GM23338 (cell line): ENCODE measurements at regions not wholly inside any gene's neighbourhood (a gene's known extent, or its start where the extent isn't known, plus 50 kb on each side); places are given as distances from the start of the nearest gene placed in this dataset.

Experiments used
- ATAC-seq: fragments of 200-7000 bp; cut with Tn5 transposase; 3 replicates; pipeline ENCODE4 v1.9.1; 2020
- DNase-seq: peaks from one replicate; pipeline ENCODE4 v3.0.0-alpha.2; 2015; ENCODE audit warnings: low spot score
- H2AFZ ChIP-seq: fragments of 200-600 bp; sonication (generic); 2 replicates; pipeline ENCODE4 v1.8.0; 2016; ENCODE audit warnings: antibody characterized with exemption, mild to moderate bottlenecking, moderate library complexity
- H3F3A ChIP-seq: fragments of 200-600 bp; sonication (generic); replicated peaks from 2 replicates; pipeline ENCODE4 v1.8.0; 2017; ENCODE audit warnings: antibody characterized with exemption, mixed run types, low read depth
- H3K27ac ChIP-seq: fragments of 200-600 bp; sonication (generic); 2 replicates; pipeline ENCODE4 v1.6.1; 2016; ENCODE audit warnings: low read depth
- H3K27me3 ChIP-seq: fragments of 200-600 bp; sonication (generic); 2 replicates; pipeline ENCODE4 v1.8.0; 2016; ENCODE audit warnings: mild to moderate bottlenecking, mixed run types, moderate library complexity; ENCODE audit not compliant: insufficient read depth
- H3K36me3 ChIP-seq: fragments of 200-600 bp; sonication (generic); 2 replicates; pipeline ENCODE4 v1.8.0; 2016; ENCODE audit warnings: mild to moderate bottlenecking; ENCODE audit not compliant: insufficient read depth
- H3K4me1 ChIP-seq: fragments of 200-600 bp; sonication (generic); 2 replicates; pipeline ENCODE4 v1.8.0; 2016; ENCODE audit warnings: mild to moderate bottlenecking, moderate library complexity; ENCODE audit not compliant: insufficient read depth
- H3K4me2 ChIP-seq: fragments of 200-600 bp; sonication (generic); 2 replicates; pipeline ENCODE4 v1.7.1; 2017; ENCODE audit warnings: mixed run types
- H3K4me3 ChIP-seq: fragments of 200-600 bp; sonication (generic); 2 replicates; pipeline ENCODE4 v1.6.1; 2016; ENCODE audit warnings: mixed run types
- H3K79me2 ChIP-seq: fragments of 200-600 bp; sonication (generic); replicated peaks from 2 replicates; pipeline ENCODE4 v1.8.0; 2017; ENCODE audit warnings: mild to moderate bottlenecking; ENCODE audit not compliant: insufficient read depth
- H3K9me2 ChIP-seq: fragments of 200-600 bp; sonication (generic); 2 replicates; pipeline ENCODE4 v1.8.0; 2017; ENCODE audit not compliant: insufficient read depth
- H4K20me1 ChIP-seq: fragments of 200-600 bp; sonication (generic); replicated peaks from 2 replicates; pipeline ENCODE4 v1.8.0; 2017; ENCODE audit warnings: mild to moderate bottlenecking; ENCODE audit not compliant: insufficient read depth
- H3K27ac Mint-ChIP-seq: 2 replicates; pipeline ENCODE4 v1.8.0; 2020; ENCODE audit warnings: inconsistent platforms, mild to moderate bottlenecking, moderate library complexity, mixed read lengths
- H3K27me3 Mint-ChIP-seq: 3 replicates; pipeline ENCODE4 v1.8.0; 2022; ENCODE audit warnings: low read depth, mild to moderate bottlenecking, moderate library complexity, mixed read lengths, inconsistent platforms; ENCODE audit not compliant: insufficient read depth, poor library complexity
- H3K36me3 Mint-ChIP-seq: 3 replicates; pipeline ENCODE4 v1.8.0; 2021; ENCODE audit warnings: low read depth, mild to moderate bottlenecking, inconsistent platforms, moderate library complexity, mixed read lengths
- H3K4me1 Mint-ChIP-seq: 3 replicates; pipeline ENCODE4 v1.8.0; 2020; ENCODE audit warnings: mild to moderate bottlenecking, inconsistent platforms, mixed read lengths
- H3K4me3 Mint-ChIP-seq: 3 replicates; pipeline ENCODE4 v1.8.0; 2021; ENCODE audit warnings: moderate library complexity, mild to moderate bottlenecking, inconsistent platforms, mixed read lengths
- H3K9me3 Mint-ChIP-seq: 3 replicates; pipeline ENCODE4 v1.8.0; 2020; ENCODE audit warnings: moderate library complexity, mild to moderate bottlenecking, inconsistent platforms, mixed read lengths
- CREB1 ChIP-seq: fragments of 250-450 bp; sonication (Bioruptor Pico); IDR thresholded peaks from 2 replicates; pipeline ENCODE4 v1.5.0; 2020; ENCODE audit warnings: low read depth, mild to moderate bottlenecking, moderate library complexity
- EZH2 ChIP-seq: fragments of 200-600 bp; sonication (generic); IDR thresholded peaks from one replicate; pipeline ENCODE4 v1.8.0; 2017; ENCODE audit warnings: antibody characterized with exemption, mild to moderate bottlenecking, low read depth; ENCODE audit not compliant: unreplicated experiment
- EZH2phosphoT487 ChIP-seq: fragments of 200-600 bp; sonication (generic); IDR thresholded peaks from one replicate; pipeline ENCODE4 v1.8.1; 2018; ENCODE audit warnings: antibody characterized with exemption; ENCODE audit not compliant: unreplicated experiment
- JUNB ChIP-seq: IDR thresholded peaks from one replicate; pipeline ENCODE4 v1.6.1; 2016; ENCODE audit warnings: antibody characterized with exemption; ENCODE audit not compliant: unreplicated experiment
- NANOG ChIP-seq: IDR thresholded peaks from 2 replicates; pipeline ENCODE4 v1.6.1; 2016; ENCODE audit warnings: antibody characterized with exemption, borderline replicate concordance
- POLR2AphosphoS5 ChIP-seq: IDR thresholded peaks from 2 replicates; pipeline ENCODE4 v1.6.1; 2016; ENCODE audit warnings: antibody characterized with exemption, low read depth
- STAT1 ChIP-seq: IDR thresholded peaks from one replicate; pipeline ENCODE4 v1.6.1; 2016; ENCODE audit warnings: antibody characterized with exemption; ENCODE audit not compliant: unreplicated experiment
- ZNF114 ChIP-seq: fragments of 250-450 bp; sonication (Bioruptor Pico); IDR thresholded peaks from 2 replicates; pipeline ENCODE4 v1.5.0; 2020; ENCODE audit warnings: mild to moderate bottlenecking, moderate library complexity
- ZNF331 ChIP-seq: fragments of 250-450 bp; sonication (Bioruptor Pico); IDR thresholded peaks from 2 replicates; pipeline ENCODE4 v1.5.0; 2020; ENCODE audit warnings: low read depth, mild to moderate bottlenecking, moderate library complexity
- TF ChIP-seq, protein P1 (sequence below): fragments of 250-450 bp; sonication (Bioruptor Pico); IDR thresholded peaks from 2 replicates; pipeline ENCODE4 v1.5.0; 2020; ENCODE audit warnings: mild to moderate bottlenecking, moderate library complexity
- TF ChIP-seq, protein P2 (sequence below), 2 experiments: fragments of 200-600 bp in 1 of 2; sonication (generic) in 1 of 2; conservative IDR thresholded peaks; 2 replicates each; pipeline versions ENCODE4 v1.5.1 to v1.6.1; 2016 to 2017; ENCODE audit warnings: antibody characterized with exemption in 2 of 2, low read depth in 2 of 2, mild to moderate bottlenecking in 2 of 2, moderate library complexity in 1 of 2
- TF ChIP-seq, protein P3 (sequence below): IDR thresholded peaks from 2 replicates; pipeline ENCODE4 v1.6.1; 2016; ENCODE audit warnings: antibody characterized with exemption
- TF ChIP-seq, protein P4 (sequence below): IDR thresholded peaks from one replicate; pipeline ENCODE4 v1.6.1; 2018; ENCODE audit warnings: antibody characterized with exemption; ENCODE audit not compliant: unreplicated experiment

DNA sequence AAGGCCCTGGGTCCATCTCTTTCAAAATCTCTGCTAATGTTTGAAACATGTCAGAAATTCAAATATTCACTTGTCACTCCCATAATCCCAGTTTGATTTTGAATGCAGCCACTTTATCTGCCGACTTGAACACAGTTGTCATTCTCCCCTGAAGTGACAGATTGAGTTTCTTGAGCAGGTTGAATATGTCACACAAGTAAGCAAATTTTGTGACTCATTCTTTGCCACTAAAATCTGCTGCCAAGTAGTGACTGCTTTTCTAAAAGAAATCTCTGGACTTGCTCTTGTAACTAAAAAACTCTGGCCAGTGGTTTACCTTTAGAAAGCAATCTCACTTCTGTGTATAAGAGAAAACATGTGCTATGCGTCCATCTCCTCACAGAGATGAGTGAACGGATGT, 357.1 kb downstream of the LMO7 start:
- H3K4me1 Mint-ChIP-seq: no peaks in the 10 kb centered on the region
- H3K27me3 Mint-ChIP-seq: no peaks in the 10 kb centered on the region
- no peak overlapping the region for H3K4me3 ChIP-seq
- no peaks in the 10 kb centered on the region for H3K27me3 ChIP-seq
- DNase-seq (no peak), ATAC-seq (no peak)
- no peaks in the 10 kb centered on the region for H4K20me1 ChIP-seq
- no peak for TF ChIP-seq ZNF331 (CRISPR knock-in tag)
- TF ChIP-seq, protein P1, sequence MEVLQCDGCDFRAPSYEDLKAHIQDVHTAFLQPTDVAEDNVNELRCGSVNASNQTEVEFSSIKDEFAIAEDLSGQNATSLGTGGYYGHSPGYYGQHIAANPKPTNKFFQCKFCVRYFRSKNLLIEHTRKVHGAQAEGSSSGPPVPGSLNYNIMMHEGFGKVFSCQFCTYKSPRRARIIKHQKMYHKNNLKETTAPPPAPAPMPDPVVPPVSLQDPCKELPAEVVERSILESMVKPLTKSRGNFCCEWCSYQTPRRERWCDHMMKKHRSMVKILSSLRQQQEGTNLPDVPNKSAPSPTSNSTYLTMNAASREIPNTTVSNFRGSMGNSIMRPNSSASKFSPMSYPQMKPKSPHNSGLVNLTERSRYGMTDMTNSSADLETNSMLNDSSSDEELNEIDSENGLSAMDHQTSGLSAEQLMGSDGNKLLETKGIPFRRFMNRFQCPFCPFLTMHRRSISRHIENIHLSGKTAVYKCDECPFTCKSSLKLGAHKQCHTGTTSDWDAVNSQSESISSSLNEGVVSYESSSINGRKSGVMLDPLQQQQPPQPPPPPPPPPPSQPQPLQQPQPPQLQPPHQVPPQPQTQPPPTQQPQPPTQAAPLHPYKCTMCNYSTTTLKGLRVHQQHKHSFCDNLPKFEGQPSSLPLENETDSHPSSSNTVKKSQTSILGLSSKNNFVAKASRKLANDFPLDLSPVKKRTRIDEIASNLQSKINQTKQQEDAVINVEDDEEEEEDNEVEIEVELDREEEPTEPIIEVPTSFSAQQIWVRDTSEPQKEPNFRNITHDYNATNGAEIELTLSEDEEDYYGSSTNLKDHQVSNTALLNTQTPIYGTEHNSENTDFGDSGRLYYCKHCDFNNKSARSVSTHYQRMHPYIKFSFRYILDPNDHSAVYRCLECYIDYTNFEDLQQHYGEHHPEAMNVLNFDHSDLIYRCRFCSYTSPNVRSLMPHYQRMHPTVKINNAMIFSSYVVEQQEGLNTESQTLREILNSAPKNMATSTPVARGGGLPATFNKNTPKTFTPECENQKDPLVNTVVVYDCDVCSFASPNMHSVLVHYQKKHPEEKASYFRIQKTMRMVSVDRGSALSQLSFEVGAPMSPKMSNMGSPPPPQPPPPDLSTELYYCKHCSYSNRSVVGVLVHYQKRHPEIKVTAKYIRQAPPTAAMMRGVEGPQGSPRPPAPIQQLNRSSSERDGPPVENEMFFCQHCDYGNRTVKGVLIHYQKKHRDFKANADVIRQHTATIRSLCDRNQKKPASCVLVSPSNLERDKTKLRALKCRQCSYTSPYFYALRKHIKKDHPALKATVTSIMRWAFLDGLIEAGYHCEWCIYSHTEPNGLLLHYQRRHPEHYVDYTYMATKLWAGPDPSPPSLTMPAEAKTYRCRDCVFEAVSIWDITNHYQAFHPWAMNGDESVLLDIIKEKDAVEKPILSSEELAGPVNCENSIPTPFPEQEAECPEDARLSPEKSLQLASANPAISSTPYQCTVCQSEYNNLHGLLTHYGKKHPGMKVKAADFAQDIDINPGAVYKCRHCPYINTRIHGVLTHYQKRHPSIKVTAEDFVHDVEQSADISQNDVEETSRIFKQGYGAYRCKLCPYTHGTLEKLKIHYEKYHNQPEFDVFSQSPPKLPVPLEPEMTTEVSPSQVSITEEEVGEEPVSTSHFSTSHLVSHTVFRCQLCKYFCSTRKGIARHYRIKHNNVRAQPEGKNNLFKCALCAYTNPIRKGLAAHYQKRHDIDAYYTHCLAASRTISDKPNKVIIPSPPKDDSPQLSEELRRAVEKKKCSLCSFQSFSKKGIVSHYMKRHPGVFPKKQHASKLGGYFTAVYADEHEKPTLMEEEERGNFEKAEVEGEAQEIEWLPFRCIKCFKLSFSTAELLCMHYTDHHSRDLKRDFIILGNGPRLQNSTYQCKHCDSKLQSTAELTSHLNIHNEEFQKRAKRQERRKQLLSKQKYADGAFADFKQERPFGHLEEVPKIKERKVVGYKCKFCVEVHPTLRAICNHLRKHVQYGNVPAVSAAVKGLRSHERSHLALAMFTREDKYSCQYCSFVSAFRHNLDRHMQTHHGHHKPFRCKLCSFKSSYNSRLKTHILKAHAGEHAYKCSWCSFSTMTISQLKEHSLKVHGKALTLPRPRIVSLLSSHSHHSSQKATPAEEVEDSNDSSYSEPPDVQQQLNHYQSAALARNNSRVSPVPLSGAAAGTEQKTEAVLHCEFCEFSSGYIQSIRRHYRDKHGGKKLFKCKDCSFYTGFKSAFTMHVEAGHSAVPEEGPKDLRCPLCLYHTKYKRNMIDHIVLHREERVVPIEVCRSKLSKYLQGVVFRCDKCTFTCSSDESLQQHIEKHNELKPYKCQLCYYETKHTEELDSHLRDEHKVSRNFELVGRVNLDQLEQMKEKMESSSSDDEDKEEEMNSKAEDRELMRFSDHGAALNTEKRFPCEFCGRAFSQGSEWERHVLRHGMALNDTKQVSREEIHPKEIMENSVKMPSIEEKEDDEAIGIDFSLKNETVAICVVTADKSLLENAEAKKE (CRISPR knock-in tag): no peak
- TF ChIP-seq POLR2AphosphoS5: no peak
- TF ChIP-seq, protein P2, sequence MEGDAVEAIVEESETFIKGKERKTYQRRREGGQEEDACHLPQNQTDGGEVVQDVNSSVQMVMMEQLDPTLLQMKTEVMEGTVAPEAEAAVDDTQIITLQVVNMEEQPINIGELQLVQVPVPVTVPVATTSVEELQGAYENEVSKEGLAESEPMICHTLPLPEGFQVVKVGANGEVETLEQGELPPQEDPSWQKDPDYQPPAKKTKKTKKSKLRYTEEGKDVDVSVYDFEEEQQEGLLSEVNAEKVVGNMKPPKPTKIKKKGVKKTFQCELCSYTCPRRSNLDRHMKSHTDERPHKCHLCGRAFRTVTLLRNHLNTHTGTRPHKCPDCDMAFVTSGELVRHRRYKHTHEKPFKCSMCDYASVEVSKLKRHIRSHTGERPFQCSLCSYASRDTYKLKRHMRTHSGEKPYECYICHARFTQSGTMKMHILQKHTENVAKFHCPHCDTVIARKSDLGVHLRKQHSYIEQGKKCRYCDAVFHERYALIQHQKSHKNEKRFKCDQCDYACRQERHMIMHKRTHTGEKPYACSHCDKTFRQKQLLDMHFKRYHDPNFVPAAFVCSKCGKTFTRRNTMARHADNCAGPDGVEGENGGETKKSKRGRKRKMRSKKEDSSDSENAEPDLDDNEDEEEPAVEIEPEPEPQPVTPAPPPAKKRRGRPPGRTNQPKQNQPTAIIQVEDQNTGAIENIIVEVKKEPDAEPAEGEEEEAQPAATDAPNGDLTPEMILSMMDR (conservative IDR thresholded peaks at IDR 0.05; ENCODE audit: low read depth in 2 of 2): no peak
- TF ChIP-seq, protein P3, sequence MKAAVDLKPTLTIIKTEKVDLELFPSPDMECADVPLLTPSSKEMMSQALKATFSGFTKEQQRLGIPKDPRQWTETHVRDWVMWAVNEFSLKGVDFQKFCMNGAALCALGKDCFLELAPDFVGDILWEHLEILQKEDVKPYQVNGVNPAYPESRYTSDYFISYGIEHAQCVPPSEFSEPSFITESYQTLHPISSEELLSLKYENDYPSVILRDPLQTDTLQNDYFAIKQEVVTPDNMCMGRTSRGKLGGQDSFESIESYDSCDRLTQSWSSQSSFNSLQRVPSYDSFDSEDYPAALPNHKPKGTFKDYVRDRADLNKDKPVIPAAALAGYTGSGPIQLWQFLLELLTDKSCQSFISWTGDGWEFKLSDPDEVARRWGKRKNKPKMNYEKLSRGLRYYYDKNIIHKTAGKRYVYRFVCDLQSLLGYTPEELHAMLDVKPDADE: no peak
- no peak for TF ChIP-seq STAT1
- TF ChIP-seq, protein P4, sequence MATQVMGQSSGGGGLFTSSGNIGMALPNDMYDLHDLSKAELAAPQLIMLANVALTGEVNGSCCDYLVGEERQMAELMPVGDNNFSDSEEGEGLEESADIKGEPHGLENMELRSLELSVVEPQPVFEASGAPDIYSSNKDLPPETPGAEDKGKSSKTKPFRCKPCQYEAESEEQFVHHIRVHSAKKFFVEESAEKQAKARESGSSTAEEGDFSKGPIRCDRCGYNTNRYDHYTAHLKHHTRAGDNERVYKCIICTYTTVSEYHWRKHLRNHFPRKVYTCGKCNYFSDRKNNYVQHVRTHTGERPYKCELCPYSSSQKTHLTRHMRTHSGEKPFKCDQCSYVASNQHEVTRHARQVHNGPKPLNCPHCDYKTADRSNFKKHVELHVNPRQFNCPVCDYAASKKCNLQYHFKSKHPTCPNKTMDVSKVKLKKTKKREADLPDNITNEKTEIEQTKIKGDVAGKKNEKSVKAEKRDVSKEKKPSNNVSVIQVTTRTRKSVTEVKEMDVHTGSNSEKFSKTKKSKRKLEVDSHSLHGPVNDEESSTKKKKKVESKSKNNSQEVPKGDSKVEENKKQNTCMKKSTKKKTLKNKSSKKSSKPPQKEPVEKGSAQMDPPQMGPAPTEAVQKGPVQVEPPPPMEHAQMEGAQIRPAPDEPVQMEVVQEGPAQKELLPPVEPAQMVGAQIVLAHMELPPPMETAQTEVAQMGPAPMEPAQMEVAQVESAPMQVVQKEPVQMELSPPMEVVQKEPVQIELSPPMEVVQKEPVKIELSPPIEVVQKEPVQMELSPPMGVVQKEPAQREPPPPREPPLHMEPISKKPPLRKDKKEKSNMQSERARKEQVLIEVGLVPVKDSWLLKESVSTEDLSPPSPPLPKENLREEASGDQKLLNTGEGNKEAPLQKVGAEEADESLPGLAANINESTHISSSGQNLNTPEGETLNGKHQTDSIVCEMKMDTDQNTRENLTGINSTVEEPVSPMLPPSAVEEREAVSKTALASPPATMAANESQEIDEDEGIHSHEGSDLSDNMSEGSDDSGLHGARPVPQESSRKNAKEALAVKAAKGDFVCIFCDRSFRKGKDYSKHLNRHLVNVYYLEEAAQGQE: no peak
- no peak for TF ChIP-seq JUNB
- no peak for TF ChIP-seq EZH2
- TF ChIP-seq ZNF114: no peak
- TF ChIP-seq CREB1: no peak
- TF ChIP-seq EZH2phosphoT487: no peak
- no peak for TF ChIP-seq NANOG
- H3K4me1 ChIP-seq: no peaks in the 10 kb centered on the region
- H3K4me2 ChIP-seq: no peak overlapping the region
- no peak overlapping the region for H3K4me3 Mint-ChIP-seq
- H3K36me3 Mint-ChIP-seq: no peaks in the 10 kb centered on the region
- H2AFZ ChIP-seq: no peak overlapping the region
- H3K27ac Mint-ChIP-seq: no peak overlapping the region
- H3K9me3 Mint-ChIP-seq: peaks cover 4% of the 10 kb centered on the region; the same call in 1 of the 3 replicates
- peaks cover 4% of the 10 kb centered on the region; the same call in 1 of the 2 replicates for H3K9me2 ChIP-seq
- no peaks in the 10 kb centered on the region for H3K36me3 ChIP-seq
- no peaks in the 10 kb centered on the region for H3K79me2 ChIP-seq
- no peaks in the 10 kb centered on the region for H3F3A ChIP-seq
- H3K27ac ChIP-seq: no peak overlapping the region
